AG09319 (cell line): ENCODE measurements at regions not wholly inside any gene's neighbourhood (a gene's known extent, or its start where the extent isn't known, plus 50 kb on each side); places are given as distances from the start of the nearest gene placed in this dataset.

Experiments used
- DNase-seq: peaks from one replicate; pipeline ENCODE4 v3.0.0-alpha.2; 2010; ENCODE audit warnings: low read depth; ENCODE audit errors: extremely low read depth
- CTCF ChIP-seq: IDR thresholded peaks from 2 replicates; pipeline ENCODE4 v1.5.1; 2011; ENCODE audit warnings: low read depth, mild to moderate bottlenecking, inconsistent platforms, low read length, moderate library complexity

DNA sequence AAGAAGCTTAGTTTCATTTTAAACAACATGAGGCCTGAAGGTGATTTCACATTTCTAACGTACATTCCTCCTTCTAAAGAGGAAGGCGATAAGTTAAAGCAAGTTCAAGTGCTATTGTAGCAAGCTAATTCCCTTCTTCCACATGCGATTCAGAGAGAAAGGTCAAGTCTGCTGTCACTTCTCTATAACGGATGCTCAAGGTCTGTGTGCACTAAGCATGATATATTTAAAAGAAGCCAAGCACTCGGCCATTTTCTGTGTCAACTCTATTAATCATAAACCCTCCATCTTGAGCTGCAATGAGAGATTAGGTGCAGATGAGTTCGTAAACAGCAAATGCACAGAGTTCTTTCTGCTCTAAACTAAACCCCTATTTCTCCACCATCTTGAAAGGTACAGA lies 568.8 kb upstream of the ZFHX3 start:
- TF ChIP-seq CTCF = no peak

GRCh38 chr16:73616166-73616753 lies 568.3 kb upstream of the ZFHX3 start:
- TF ChIP-seq CTCF = no peak
- DNase-seq = no peak

More for the DNA sequence above, 568.8 kb upstream of the ZFHX3 start:
- no peak for DNase-seq

GRCh38 chr16:73615071-73615940 lies 567.4 kb upstream of the ZFHX3 start:
- TF ChIP-seq CTCF = no peak
- DNase-seq = no peak

GRCh38 chr16:73614131-73614530 lies 566.2 kb upstream of the ZFHX3 start:
- DNase-seq = no peak
- no peak for TF ChIP-seq CTCF

DNA sequence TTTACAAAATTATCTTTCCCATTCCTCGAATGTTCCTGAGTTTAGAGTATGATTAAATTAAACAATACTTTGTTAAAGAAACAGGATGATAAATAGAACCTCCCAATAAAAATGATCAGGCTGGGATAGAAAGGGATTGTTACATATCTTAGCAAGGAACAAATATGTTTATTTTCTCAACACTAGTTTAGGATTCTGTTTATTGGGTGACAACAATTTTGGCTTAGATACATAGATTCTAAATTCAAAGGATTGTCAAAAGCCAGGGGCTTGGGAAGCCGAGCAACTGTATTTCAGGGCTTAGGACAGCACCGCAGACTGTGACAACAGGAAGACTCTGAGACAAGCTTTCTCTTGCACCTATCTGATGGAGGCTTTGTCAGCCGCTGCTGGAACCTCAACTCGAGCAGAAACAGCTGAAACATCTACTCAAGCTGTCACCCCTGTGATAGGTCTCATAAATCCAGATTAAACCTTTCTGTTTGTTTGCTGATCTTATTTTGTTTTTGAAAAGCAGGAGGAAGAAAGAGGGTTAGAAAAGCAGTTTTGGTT lies 562.8 kb upstream of the ZFHX3 start:
- no peak for TF ChIP-seq CTCF
- DNase-seq = no peak

GRCh38 chr16:73610160-73610559 lies 562.2 kb upstream of the ZFHX3 start:
- TF ChIP-seq CTCF = no peak
- no peak for DNase-seq

DNA sequence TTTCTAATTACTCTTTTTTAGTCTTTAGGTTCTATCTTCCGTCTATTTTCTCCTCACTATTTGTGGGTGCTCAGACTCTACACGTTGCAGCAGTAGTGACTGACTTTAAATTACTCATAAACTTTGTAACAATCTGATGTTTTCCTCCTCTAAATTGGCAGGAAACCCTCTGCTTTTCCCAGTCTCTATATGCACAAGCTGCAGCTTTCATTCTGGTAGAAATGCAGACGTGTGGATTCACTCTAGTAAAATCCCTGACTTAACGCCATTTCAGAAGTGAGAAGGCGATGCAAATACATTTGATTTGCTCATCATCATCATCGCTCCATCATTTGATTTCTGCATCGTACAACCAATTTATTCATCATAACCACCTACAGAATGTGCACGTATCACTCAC lies 561.0 kb upstream of the ZFHX3 start:
- no peak for TF ChIP-seq CTCF

More for the DNA sequence above, 561.0 kb upstream of the ZFHX3 start:
- DNase-seq = no peak
